ENCODE measurements at regions not wholly inside any gene's neighbourhood (a gene's known extent, or its start where the extent isn't known, plus 50 kb on each side); places are given as distances from the start of the nearest gene placed in this dataset.

DNA sequence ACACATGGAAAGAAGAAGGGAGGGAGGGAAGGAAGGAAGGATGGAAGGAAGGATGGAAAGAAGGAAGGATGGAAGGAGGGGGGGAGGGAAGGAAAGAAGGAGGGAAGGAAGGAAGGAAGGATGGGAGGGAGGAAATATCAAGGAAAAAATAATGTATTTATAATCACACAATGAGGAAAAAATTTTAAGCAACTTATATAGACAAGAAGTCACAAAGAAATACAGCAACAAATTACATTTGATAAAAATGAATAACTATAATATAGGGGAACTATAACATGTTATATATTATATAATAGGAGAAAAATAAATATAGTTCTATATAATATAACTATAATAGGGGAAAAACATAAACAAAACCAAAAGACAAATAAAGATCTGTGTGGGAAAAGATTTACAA, 441.8 kb downstream of the LRATD1 start:
- Mint-ChIP-seq H3K4me3 (no peak overlapping the region), H3K36me3 (ENCODE audit: low read depth) (no peaks in the 10 kb centered on the region), H3K9me3 (no peaks in the 10 kb centered on the region), H3K4me1 (ENCODE audit: low read depth) (no peaks in the 10 kb centered on the region), H3K27ac (no peak overlapping the region), H3K27me3 (peaks cover 5% of the 10 kb centered on the region)
- TF ChIP-seq, protein P1, sequence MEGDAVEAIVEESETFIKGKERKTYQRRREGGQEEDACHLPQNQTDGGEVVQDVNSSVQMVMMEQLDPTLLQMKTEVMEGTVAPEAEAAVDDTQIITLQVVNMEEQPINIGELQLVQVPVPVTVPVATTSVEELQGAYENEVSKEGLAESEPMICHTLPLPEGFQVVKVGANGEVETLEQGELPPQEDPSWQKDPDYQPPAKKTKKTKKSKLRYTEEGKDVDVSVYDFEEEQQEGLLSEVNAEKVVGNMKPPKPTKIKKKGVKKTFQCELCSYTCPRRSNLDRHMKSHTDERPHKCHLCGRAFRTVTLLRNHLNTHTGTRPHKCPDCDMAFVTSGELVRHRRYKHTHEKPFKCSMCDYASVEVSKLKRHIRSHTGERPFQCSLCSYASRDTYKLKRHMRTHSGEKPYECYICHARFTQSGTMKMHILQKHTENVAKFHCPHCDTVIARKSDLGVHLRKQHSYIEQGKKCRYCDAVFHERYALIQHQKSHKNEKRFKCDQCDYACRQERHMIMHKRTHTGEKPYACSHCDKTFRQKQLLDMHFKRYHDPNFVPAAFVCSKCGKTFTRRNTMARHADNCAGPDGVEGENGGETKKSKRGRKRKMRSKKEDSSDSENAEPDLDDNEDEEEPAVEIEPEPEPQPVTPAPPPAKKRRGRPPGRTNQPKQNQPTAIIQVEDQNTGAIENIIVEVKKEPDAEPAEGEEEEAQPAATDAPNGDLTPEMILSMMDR (IDR thresholded peaks at IDR 0.05) = no peak
- DNase-seq (no peak), ATAC-seq (no peak)
- POLR2A ChIA-PET = no interaction called here
- CTCF ChIA-PET = interaction anchor here (1.3 kb wide), 1 partner anchor 16 kb away, joined by 3 read pairs; no protein-coding TSS in a partner anchor
- intact Hi-C loops (cut with micrococcal nuclease) = no loop called here

DNA sequence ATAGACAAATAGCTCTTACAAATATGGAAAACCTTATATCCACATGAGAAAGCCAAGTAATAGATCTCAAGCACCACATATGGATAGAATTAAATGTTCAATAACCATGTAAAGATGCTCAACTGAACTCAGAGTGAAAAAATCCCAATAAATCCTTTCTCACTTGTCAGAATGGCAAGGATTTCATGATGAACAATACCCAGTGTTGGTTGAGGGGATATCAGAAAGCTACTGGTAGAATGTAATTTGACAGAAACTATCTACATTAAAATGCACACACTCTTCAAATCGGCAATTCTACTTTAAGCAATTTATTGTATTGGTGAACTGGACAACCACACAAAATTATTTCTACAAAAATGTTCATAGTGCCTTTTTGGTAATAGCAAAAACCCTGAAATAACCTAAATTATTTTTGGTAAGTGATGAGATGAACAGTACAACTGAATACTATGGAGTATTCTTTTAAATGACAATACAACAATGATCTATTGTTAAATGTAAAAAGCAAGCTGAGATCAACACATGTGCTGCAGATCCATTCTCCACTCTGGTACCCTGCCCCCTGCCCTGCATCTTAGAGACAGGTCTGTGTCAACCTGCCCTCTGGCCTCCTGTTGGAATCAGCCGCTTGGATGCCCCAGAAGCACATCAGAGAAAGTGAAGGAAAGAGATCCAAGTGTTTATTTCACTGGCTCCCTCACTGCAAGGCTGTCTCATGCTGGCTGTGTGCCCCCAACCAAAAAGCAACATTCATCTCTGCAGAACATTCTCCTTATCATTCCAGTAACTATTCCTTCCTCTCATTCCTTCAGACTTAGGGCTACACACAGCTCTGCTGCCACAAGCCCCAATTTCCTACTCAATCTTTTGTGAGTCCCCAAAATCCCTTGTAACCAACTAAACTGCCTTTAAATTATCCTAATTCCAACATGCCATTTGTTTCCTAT, 442.5 kb downstream of the LRATD1 start:
- no peaks in the 10 kb centered on the region for H3K36me3 Mint-ChIP-seq (ENCODE audit: low read depth)
- peaks cover 5% of the 10 kb centered on the region for H3K27me3 Mint-ChIP-seq
- CTCF ChIA-PET = interaction anchor here (1.3 kb wide), 1 partner anchor 16 kb away, joined by 3 read pairs; no protein-coding TSS in a partner anchor
- intact Hi-C loops (cut with micrococcal nuclease) = no loop called here
- H3K4me3 Mint-ChIP-seq = no peak overlapping the region
- H3K4me1 Mint-ChIP-seq (ENCODE audit: low read depth) = no peaks in the 10 kb centered on the region
- H3K9me3 Mint-ChIP-seq = no peaks in the 10 kb centered on the region
- no peak for ATAC-seq
- POLR2A ChIA-PET = no interaction called here
- DNase-seq = no peak
- H3K27ac Mint-ChIP-seq = no peak overlapping the region
- TF ChIP-seq, protein P1 (IDR thresholded peaks at IDR 0.05) = no peak

- TF ChIP-seq, protein P1 (IDR thresholded peaks at IDR 0.05) = no peak
- Mint-ChIP-seq H3K27me3 (peaks cover 6% of the 10 kb centered on the region), H3K4me3 (no peak overlapping the region), H3K9me3 (no peaks in the 10 kb centered on the region), H3K4me1 (ENCODE audit: low read depth) (no peaks in the 10 kb centered on the region), H3K36me3 (ENCODE audit: low read depth) (no peaks in the 10 kb centered on the region), H3K27ac (no peak overlapping the region)
- no peak for DNase-seq
- CTCF ChIA-PET = no interaction called here
- intact Hi-C loops (cut with micrococcal nuclease) = no loop called here
- ATAC-seq = no peak
- POLR2A ChIA-PET = no interaction called here
Measured at GRCh38 chr2:15076668-15077067, 444.2 kb downstream of the LRATD1 start.

DNA sequence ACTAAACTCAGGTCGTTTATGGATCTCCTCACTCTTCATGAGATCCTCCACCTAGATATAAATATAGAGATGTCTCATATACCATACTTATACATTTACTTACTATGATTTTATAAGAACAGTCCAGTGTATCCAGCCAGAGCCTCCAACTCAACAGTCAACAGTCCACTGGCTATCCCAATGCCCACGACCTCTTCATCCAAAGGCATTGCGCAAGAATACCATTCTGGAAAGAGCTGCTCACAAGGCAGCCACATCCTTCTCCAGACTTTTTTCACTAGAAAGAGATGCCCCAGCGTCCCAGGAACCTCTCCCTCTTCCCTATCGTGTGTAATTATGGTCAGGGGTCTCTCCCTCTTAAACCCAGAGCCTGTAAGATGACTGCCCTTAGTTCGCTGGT, 448.8 kb downstream of the LRATD1 start:
- Mint-ChIP-seq H3K27ac (no peak overlapping the region), H3K4me3 (no peak overlapping the region), H3K27me3 (peaks cover 3% of the 10 kb centered on the region), H3K9me3 (no peaks in the 10 kb centered on the region), H3K4me1 (ENCODE audit: low read depth) (no peaks in the 10 kb centered on the region), H3K36me3 (ENCODE audit: low read depth) (no peaks in the 10 kb centered on the region)
- ATAC-seq = no peak
- CTCF ChIA-PET = no interaction called here
- TF ChIP-seq, protein P1 (IDR thresholded peaks at IDR 0.05) = no peak
- no peak for DNase-seq
- intact Hi-C loops (cut with micrococcal nuclease) = no loop called here
- POLR2A ChIA-PET = no interaction called here
